H1 (cell line): ENCODE measurements at regions not wholly inside any gene's neighbourhood (a gene's known extent, or its start where the extent isn't known, plus 50 kb on each side); places are given as distances from the start of the nearest gene placed in this dataset.

Experiments used
- BRCA1 ChIP-seq: IDR thresholded peaks from 2 replicates; pipeline ENCODE4 v1.6.1; 2012; ENCODE audit warnings: low read depth, low read length, improper control_type of control experiment
- CHD7 ChIP-seq: fragments of 300-600 bp; sonication (generic); IDR thresholded peaks from 2 replicates; pipeline ENCODE4 v1.7.1; 2012; ENCODE audit warnings: low read length, moderate library complexity, mild to moderate bottlenecking, inconsistent platforms; ENCODE audit not compliant: insufficient replicate concordance
- CREB1 ChIP-seq: IDR thresholded peaks from 2 replicates; pipeline ENCODE4 v1.6.1; 2012; ENCODE audit warnings: inconsistent platforms
- EZH2 ChIP-seq: fragments of 200-600 bp; sonication (generic); IDR thresholded peaks from 2 replicates; pipeline ENCODE4 v1.7.1; 2012; ENCODE audit warnings: low read depth, mild to moderate bottlenecking, moderate library complexity, low read length, inconsistent platforms; ENCODE audit not compliant: severe bottlenecking
- HDAC6 ChIP-seq: IDR thresholded peaks from one replicate; pipeline ENCODE4 v1.7.1; 2012; ENCODE audit warnings: low read depth, mild to moderate bottlenecking, inconsistent platforms, low read length, moderate library complexity
- RBBP5 ChIP-seq: IDR thresholded peaks from 2 replicates; pipeline ENCODE4 v1.7.1; 2012; ENCODE audit warnings: low read depth, mild to moderate bottlenecking, inconsistent platforms, low read length, moderate library complexity, borderline replicate concordance
- SIRT6 ChIP-seq: IDR thresholded peaks from one replicate; pipeline ENCODE4 v1.7.1; 2012; ENCODE audit warnings: low read length, inconsistent platforms
- SIX5 ChIP-seq: IDR thresholded peaks from 2 replicates; pipeline ENCODE4 v1.6.1; 2011; ENCODE audit warnings: mild to moderate bottlenecking, low read depth, low read length
- SRF ChIP-seq: IDR thresholded peaks from 2 replicates; pipeline ENCODE4 v1.6.1; 2011; ENCODE audit warnings: mild to moderate bottlenecking, low read depth, low read length, moderate library complexity

- TF ChIP-seq CHD7, result no peak
- TF ChIP-seq BRCA1, result no peak
- no peak for TF ChIP-seq SRF
- no peak for TF ChIP-seq RBBP5
- TF ChIP-seq SIX5, result no peak
- no peak for TF ChIP-seq EZH2
- no peak for TF ChIP-seq HDAC6
- no peak for TF ChIP-seq CREB1
- TF ChIP-seq SIRT6, result no peak
Measured at GRCh38 chr12:124451016-124451415, 116.4 kb downstream of the NCOR2 start (continued).
